OCI-LY3 (cell line): ENCODE measurements at regions not wholly inside any gene's neighbourhood (a gene's known extent, or its start where the extent isn't known, plus 50 kb on each side); places are given as distances from the start of the nearest gene placed in this dataset.

Experiments
- H2AFZ ChIP-seq: fragments of 200-600, 300-600 bp; shearing (Covaris generic); 2 replicates; pipeline ENCODE4 v1.6.0; 2014; ENCODE audit warnings: antibody characterized with exemption, low read depth, low read length
- H3K27ac ChIP-seq: fragments of 200-600, 300-600 bp; sonication (generic); 2 replicates; pipeline ENCODE4 v1.5.1; 2014; ENCODE audit warnings: mild to moderate bottlenecking, low read length, moderate library complexity, mixed read lengths
- H3K27me3 ChIP-seq: fragments of 200-600, 300-600 bp; sonication (generic); 2 replicates; pipeline ENCODE4 v1.6.1; 2014; ENCODE audit warnings: low read depth, low read length, mixed read lengths
- H3K36me3 ChIP-seq: fragments of 200-600, 300-600 bp; sonication (generic); replicated peaks from 2 replicates; pipeline ENCODE3; 2014; ENCODE audit warnings: low read depth, low read length, mixed read lengths
- H3K4me1 ChIP-seq: fragments of 300-600, 200-600 bp; sonication (generic); 2 replicates; pipeline ENCODE4 v1.6.1; 2014; ENCODE audit warnings: low read length, mixed read lengths
- H3K4me2 ChIP-seq: fragments of 200-600, 300-600 bp; sonication (generic); 2 replicates; pipeline ENCODE4 v1.6.1; 2014; ENCODE audit warnings: low read length, mixed read lengths
- H3K4me3 ChIP-seq: fragments of 300-600, 200-600 bp; sonication (generic); 2 replicates; pipeline ENCODE4 v1.5.1; 2014; ENCODE audit warnings: antibody characterized with exemption, mild to moderate bottlenecking, low read length, moderate library complexity
- H3K79me2 ChIP-seq: fragments of 300-600, 200-600 bp; shearing (Covaris generic); 2 replicates; pipeline ENCODE4 v1.6.1; 2014; ENCODE audit warnings: mild to moderate bottlenecking, low read length, mixed read lengths
- H3K9ac ChIP-seq: fragments of 300-600, 200-600 bp; shearing (Covaris generic); 2 replicates; pipeline ENCODE4 v1.6.0; 2014; ENCODE audit warnings: mild to moderate bottlenecking, low read length, moderate library complexity
- H3K9me3 ChIP-seq: fragments of 200-600, 300-600 bp; shearing (Covaris generic); 2 replicates; pipeline ENCODE4 v1.6.1; 2014; ENCODE audit warnings: low read length, mixed read lengths; ENCODE audit not compliant: insufficient read depth
- H4K20me1 ChIP-seq: fragments of 200-600, 300-600 bp; sonication (generic); 2 replicates; pipeline ENCODE4 v1.6.1; 2016; ENCODE audit warnings: low read length, mixed read lengths; ENCODE audit not compliant: insufficient read depth
- CTCF ChIP-seq: fragments of 200-600, 300-600 bp; sonication (generic); IDR thresholded peaks from 2 replicates; pipeline ENCODE4 v1.5.1; 2014; ENCODE audit warnings: antibody characterized with exemption, low read length, low read depth
- EZH2phosphoT487 ChIP-seq: fragments of 200-600 bp; shearing (Covaris generic); IDR thresholded peaks from 2 replicates; pipeline ENCODE4 v1.6.1; 2018; ENCODE audit warnings: antibody characterized with exemption, mixed run types, low read depth

DNA sequence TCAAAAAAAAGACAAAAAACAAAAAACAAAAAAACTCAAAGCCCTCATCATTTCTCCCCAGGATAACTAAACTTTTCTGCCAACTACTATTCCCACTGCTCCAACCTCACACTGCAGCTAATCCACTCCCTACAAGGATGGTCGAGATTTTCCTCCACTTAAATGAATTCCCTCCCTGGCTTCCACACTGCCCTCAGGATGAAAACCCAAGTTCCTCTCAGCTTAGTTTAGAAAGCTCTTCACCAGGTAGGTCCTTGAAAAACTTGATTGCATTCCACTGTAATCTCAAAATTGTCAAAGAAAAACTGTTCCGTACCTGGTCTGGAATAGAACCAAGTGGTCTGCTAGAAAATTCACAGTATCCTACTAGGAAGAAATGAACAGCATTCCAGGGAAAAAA lies 294.3 kb upstream of the KLF14 start:
- peaks cover 6% of the 10 kb centered on the region; the same call in 1 of the 2 replicates for H3K9me3 ChIP-seq
- H3K36me3 ChIP-seq = peaks cover 14% of the 10 kb centered on the region
- H3K9ac ChIP-seq = peak overlapping the region; percentile 60
- H2AFZ ChIP-seq = no peak overlapping the region
- H3K27me3 ChIP-seq = no peaks in the 10 kb centered on the region
- TF ChIP-seq EZH2phosphoT487 (no peak), CTCF (no peak)
- peaks cover 34% of the 10 kb centered on the region for H3K79me2 ChIP-seq
- no peaks in the 10 kb centered on the region for H4K20me1 ChIP-seq
- H3K4me1 ChIP-seq = peaks cover 87% of the 10 kb centered on the region
- H3K4me3 ChIP-seq = no peak overlapping the region
- H3K27ac ChIP-seq = peak overlapping the region; percentile 95
- H3K4me2 ChIP-seq = peak overlapping the region; percentile 71

DNA sequence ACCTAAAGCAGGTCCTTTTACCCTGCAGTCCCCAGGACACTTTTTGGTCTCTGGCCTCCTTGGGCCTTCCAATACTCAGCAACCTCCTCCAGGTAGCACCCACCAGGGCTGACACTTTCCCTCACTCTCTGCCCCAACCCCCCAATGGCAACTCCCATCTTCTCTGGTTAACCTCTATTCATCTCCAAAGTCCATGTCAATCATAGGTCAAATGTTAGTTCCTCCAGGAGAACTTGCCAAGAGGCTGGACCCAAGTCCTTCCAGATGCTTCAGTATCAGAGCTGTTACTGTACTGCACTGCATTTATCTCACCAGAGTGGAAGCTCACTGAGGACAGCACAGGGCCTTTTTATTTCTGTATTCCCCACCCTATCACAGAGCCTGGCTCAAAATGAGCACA lies 295.0 kb upstream of the KLF14 start:
- TF ChIP-seq EZH2phosphoT487 (no peak), CTCF (no peak)
- Histone ChIP-seq H3K4me1 (peaks cover 94% of the 10 kb centered on the region), H3K9me3 (peaks cover 5% of the 10 kb centered on the region; the same call in 1 of the 2 replicates), H3K9ac (0 out of 2 replicates have a peak overlapping the region, but pooled peaks have one; percentile 60), H3K27ac (peak overlapping the region; percentile 95), H3K79me2 (peaks cover 42% of the 10 kb centered on the region), H3K27me3 (no peaks in the 10 kb centered on the region), H4K20me1 (no peaks in the 10 kb centered on the region), H3K4me3 (no peak overlapping the region), H3K36me3 (peaks cover 12% of the 10 kb centered on the region), H3K4me2 (peak overlapping the region; percentile 71; the same call in 1 of the 2 replicates), H2AFZ (no peak overlapping the region)

DNA sequence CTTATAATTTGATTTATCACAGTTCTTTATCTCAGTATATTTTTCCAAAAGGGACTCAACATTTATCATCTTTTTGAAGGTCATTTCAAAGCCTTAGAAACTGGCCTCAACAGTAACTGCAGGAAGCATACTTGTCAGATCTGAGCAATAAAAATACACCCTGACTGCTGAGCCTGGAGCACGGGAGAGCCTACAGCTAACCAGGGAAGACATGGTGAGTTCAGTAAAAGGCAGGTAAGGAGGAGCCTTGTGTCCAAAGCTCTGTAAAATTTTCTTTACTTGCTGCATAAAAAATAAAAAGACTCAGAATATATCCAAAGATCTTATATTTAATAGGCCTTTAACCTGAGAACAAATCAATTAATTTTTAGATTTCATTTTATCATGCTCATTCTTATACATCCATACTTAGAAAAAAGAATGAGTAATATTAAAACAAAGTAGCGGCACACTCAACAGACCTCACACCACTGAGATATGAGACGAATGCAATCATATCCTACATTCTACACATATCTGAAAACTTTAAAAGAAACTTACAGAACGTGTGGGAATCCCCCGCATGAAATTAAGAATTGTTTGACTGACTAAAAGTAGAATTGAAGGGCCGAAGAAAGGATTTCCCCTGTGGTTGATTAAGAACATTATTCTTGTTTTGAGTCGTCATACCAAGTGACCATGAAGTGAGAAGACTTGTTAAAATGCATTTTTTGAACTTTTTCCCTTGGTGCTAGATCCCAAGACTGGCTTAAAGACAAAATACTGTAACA lies 296.4 kb upstream of the MKLN1 start:
- H3K4me3 ChIP-seq = peak overlapping the region; percentile 63
- no peak overlapping the region for H2AFZ ChIP-seq
- 0 out of 2 replicates have a peak, but pooled peaks have one; percentile 54 for TF ChIP-seq EZH2phosphoT487
- no peak for TF ChIP-seq CTCF
- peak overlapping the region; percentile 94 for H3K27ac ChIP-seq
- peak overlapping the region; percentile 95 for H3K4me2 ChIP-seq
- H4K20me1 ChIP-seq = no peaks in the 10 kb centered on the region
- peaks cover 46% of the 10 kb centered on the region for H3K79me2 ChIP-seq
- peaks cover 5% of the 10 kb centered on the region; the same call in 1 of the 2 replicates for H3K9me3 ChIP-seq
- no peaks in the 10 kb centered on the region for H3K27me3 ChIP-seq
- peaks cover 92% of the 10 kb centered on the region for H3K4me1 ChIP-seq
- H3K36me3 ChIP-seq = peaks cover 8% of the 10 kb centered on the region
- H3K9ac ChIP-seq = peak overlapping the region; percentile 87

DNA sequence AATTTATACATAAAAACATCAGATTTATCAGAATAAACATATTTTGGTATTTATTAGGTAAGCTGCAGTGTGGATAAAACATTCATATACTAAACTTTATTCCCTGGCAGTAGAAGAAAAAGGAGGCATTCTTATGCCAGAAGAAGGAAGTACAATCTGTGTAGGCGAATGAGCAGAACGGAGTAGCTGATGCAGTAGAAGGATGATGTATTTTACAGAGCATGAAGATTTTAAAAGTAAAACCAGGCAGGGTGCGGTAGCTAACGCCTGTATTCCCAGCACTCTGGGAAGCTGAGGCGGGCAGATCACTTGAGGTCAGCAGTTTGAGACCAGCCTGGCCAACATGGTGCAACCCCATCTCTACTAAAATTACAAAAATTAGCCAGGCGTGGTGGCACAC lies 294.9 kb upstream of the MKLN1 start:
- Histone ChIP-seq H3K4me1 (peaks cover 91% of the 10 kb centered on the region), H3K79me2 (peaks cover 58% of the 10 kb centered on the region), H3K9ac (peak overlapping the region; percentile 55; the same call in 1 of the 2 replicates), H3K27me3 (no peaks in the 10 kb centered on the region), H3K4me2 (no peak overlapping the region), H4K20me1 (no peaks in the 10 kb centered on the region), H3K36me3 (peaks cover 8% of the 10 kb centered on the region), H2AFZ (no peak overlapping the region), H3K9me3 (peaks cover 5% of the 10 kb centered on the region; the same call in 1 of the 2 replicates), H3K27ac (peak overlapping the region; percentile 94), H3K4me3 (no peak overlapping the region)
- no peak for TF ChIP-seq EZH2phosphoT487
- no peak for TF ChIP-seq CTCF
